ENCODE measurements at regions not wholly inside any gene's neighbourhood (a gene's known extent, or its start where the extent isn't known, plus 50 kb on each side); places are given as distances from the start of the nearest gene placed in this dataset.
"Not testable (repeated sequence)": the region's sequence is repeated elsewhere in the genome, so short reads cannot be mapped to it uniquely, and the experiment has no call there.

DNA sequence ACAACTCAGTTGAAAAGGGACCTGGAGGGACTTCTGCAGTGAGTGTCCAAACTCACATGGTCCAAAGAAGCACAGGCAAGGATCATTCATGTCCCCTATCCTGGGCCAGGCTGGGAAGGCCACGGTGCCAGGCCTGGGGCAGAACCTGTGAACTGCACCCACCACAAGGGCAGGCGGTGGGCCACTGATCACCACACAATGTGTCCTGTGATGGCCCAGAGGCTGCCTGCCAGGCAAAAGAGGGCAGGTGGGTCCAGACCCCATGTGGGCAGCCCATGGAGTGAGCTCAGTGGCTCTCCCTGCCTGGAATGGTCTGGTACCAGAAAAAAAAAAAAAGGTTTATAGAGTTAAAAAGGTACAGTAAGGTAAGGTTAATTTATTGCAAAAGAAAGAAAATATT is 244.8 kb downstream of the ANKRD30B start:
- H3K36me3 ChIP-seq (ENCODE audit: low read length); H3K9me3 ChIP-seq (ENCODE audit: insufficient read depth, low read length); H3K4me2 ChIP-seq (ENCODE audit: low read depth, low read length, poor library complexity, severe bottlenecking); H3F3A ChIP-seq (ENCODE audit: insufficient read depth); H3K27me3 ChIP-seq (ENCODE audit: low read length); H3K79me2 ChIP-seq (ENCODE audit: insufficient read depth, low read length); H4K20me1 ChIP-seq (ENCODE audit: low read depth, low read length); H3K9ac ChIP-seq (ENCODE audit: low read length); H2AFZ ChIP-seq (ENCODE audit: low read depth, low read length, severe bottlenecking); H3K9me2 ChIP-seq (replicated peaks; ENCODE audit: insufficient read depth, low read length); H3K4me3 ChIP-seq (ENCODE audit: insufficient read depth, low read length, poor library complexity, severe bottlenecking); H3K27ac ChIP-seq (ENCODE audit: low read depth, low read length): not testable (repeated sequence)

DNA sequence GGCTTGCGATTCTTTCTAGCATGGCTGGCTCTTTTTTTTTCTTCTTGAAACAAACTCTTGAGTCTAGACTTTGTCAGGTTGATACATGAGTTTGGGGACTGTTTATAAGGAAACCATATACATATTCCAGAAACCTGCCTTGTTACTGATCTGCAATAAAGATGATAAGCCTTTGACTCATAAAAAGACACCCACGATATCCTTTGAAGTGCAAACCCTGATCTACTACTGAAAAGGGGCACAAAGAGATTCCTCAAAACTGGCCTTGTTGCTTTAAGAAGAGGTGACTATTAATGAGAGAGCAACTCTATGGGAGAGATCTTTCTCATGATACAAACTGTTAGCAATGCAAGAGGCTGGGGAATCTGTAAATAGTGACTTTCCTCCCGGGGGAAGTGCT is 247.1 kb downstream of the ANKRD30B start:
- H3K27me3 ChIP-seq (ENCODE audit: low read length); H3K4me2 ChIP-seq (ENCODE audit: low read depth, low read length, poor library complexity, severe bottlenecking); H3K9me2 ChIP-seq (replicated peaks; ENCODE audit: insufficient read depth, low read length); H3K9ac ChIP-seq (ENCODE audit: low read length); H3K4me3 ChIP-seq (ENCODE audit: insufficient read depth, low read length, poor library complexity, severe bottlenecking); H3F3A ChIP-seq (ENCODE audit: insufficient read depth); H3K27ac ChIP-seq (ENCODE audit: low read depth, low read length); H4K20me1 ChIP-seq (ENCODE audit: low read depth, low read length); H2AFZ ChIP-seq (ENCODE audit: low read depth, low read length, severe bottlenecking); H3K36me3 ChIP-seq (ENCODE audit: low read length); H3K9me3 ChIP-seq (ENCODE audit: insufficient read depth, low read length); H3K79me2 ChIP-seq (ENCODE audit: insufficient read depth, low read length): not testable (repeated sequence)

- Histone ChIP-seq H3K4me2 (ENCODE audit: low read depth, low read length, poor library complexity, severe bottlenecking) (no peak overlapping the region), H3F3A (ENCODE audit: insufficient read depth) (no peaks in the 10 kb centered on the region), H3K27me3 (ENCODE audit: low read length) (no peaks in the 10 kb centered on the region), H3K9me3 (ENCODE audit: insufficient read depth, low read length) (no peaks in the 10 kb centered on the region), H3K79me2 (ENCODE audit: insufficient read depth, low read length) (no peaks in the 10 kb centered on the region), H2AFZ (ENCODE audit: low read depth, low read length, severe bottlenecking) (no peak overlapping the region), H3K9ac (ENCODE audit: low read length) (no peak overlapping the region), H3K27ac (ENCODE audit: low read depth, low read length) (no peak overlapping the region), H3K36me3 (ENCODE audit: low read length) (no peaks in the 10 kb centered on the region), H3K4me3 (ENCODE audit: insufficient read depth, low read length, poor library complexity, severe bottlenecking) (no peak overlapping the region), H3K9me2 (replicated peaks; ENCODE audit: insufficient read depth, low read length) (no peaks in the 10 kb centered on the region), H4K20me1 (ENCODE audit: low read depth, low read length) (no peaks in the 10 kb centered on the region)
- TF ChIP-seq, protein P1, sequence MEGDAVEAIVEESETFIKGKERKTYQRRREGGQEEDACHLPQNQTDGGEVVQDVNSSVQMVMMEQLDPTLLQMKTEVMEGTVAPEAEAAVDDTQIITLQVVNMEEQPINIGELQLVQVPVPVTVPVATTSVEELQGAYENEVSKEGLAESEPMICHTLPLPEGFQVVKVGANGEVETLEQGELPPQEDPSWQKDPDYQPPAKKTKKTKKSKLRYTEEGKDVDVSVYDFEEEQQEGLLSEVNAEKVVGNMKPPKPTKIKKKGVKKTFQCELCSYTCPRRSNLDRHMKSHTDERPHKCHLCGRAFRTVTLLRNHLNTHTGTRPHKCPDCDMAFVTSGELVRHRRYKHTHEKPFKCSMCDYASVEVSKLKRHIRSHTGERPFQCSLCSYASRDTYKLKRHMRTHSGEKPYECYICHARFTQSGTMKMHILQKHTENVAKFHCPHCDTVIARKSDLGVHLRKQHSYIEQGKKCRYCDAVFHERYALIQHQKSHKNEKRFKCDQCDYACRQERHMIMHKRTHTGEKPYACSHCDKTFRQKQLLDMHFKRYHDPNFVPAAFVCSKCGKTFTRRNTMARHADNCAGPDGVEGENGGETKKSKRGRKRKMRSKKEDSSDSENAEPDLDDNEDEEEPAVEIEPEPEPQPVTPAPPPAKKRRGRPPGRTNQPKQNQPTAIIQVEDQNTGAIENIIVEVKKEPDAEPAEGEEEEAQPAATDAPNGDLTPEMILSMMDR (IDR thresholded peaks at IDR 0.05; ENCODE audit: insufficient read depth, low read length, poor library complexity, severe bottlenecking): no peak
- no peak for TF ChIP-seq EZH2phosphoT487 (conservative IDR thresholded peaks at IDR 0.05; ENCODE audit: low read length)
Measured at GRCh38 chr18:14997357-14997756, 249.4 kb downstream of the ANKRD30B start.

DNA sequence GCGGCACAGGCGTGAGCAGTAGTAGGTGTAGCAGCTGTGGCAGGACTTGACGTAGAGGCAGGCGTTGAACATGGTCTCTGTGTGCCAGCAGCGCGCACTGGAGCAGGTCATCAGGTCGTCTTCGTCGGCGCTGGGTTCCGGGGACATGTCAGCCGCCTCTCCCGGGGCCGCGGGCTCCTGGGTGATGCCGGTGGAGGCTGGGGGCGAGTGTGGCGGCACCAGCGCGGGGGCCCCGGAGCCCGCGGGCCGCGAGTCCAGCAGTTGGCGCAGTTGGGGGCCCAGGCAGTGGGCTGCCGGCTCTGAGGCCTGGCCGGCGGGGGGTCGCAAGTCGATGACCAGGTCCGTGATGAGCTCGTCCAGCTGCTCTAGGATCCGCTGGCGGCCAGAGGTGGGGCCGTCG is 249.9 kb downstream of the ANKRD30B start:
- H3K4me3 ChIP-seq (ENCODE audit: insufficient read depth, low read length, poor library complexity, severe bottlenecking); H4K20me1 ChIP-seq (ENCODE audit: low read depth, low read length); H3K9me3 ChIP-seq (ENCODE audit: insufficient read depth, low read length); H3K79me2 ChIP-seq (ENCODE audit: insufficient read depth, low read length); H3K9me2 ChIP-seq (replicated peaks; ENCODE audit: insufficient read depth, low read length); H3F3A ChIP-seq (ENCODE audit: insufficient read depth); H3K36me3 ChIP-seq (ENCODE audit: low read length); H3K9ac ChIP-seq (ENCODE audit: low read length); H3K4me2 ChIP-seq (ENCODE audit: low read depth, low read length, poor library complexity, severe bottlenecking); H3K27ac ChIP-seq (ENCODE audit: low read depth, low read length); H3K27me3 ChIP-seq (ENCODE audit: low read length); H2AFZ ChIP-seq (ENCODE audit: low read depth, low read length, severe bottlenecking): not testable (repeated sequence)

GRCh38 chr18:14998360-14999042 is 250.5 kb downstream of the ANKRD30B start:
- not testable (repeated sequence) for H3K27ac ChIP-seq (ENCODE audit: low read depth, low read length); H2AFZ ChIP-seq (ENCODE audit: low read depth, low read length, severe bottlenecking); H3K79me2 ChIP-seq (ENCODE audit: insufficient read depth, low read length); H3K4me2 ChIP-seq (ENCODE audit: low read depth, low read length, poor library complexity, severe bottlenecking); H3K9me3 ChIP-seq (ENCODE audit: insufficient read depth, low read length); H3K36me3 ChIP-seq (ENCODE audit: low read length); H3K4me3 ChIP-seq (ENCODE audit: insufficient read depth, low read length, poor library complexity, severe bottlenecking); H3F3A ChIP-seq (ENCODE audit: insufficient read depth); H3K9me2 ChIP-seq (replicated peaks; ENCODE audit: insufficient read depth, low read length); H4K20me1 ChIP-seq (ENCODE audit: low read depth, low read length); H3K27me3 ChIP-seq (ENCODE audit: low read length); H3K9ac ChIP-seq (ENCODE audit: low read length)
